ENCODE measurements at regions not wholly inside any gene's neighbourhood (a gene's known extent, or its start where the extent isn't known, plus 50 kb on each side); places are given as distances from the start of the nearest gene placed in this dataset.

GRCh38 chr12:60059180-60059579 is 463.4 kb downstream of the SLC16A7 start:
- H3K27ac Mint-ChIP-seq (ENCODE audit: unreplicated experiment) = no peak overlapping the region
- no peak for DNase-seq (ENCODE audit: low spot score)
- no peaks in the 10 kb centered on the region for H3K36me3 Mint-ChIP-seq (ENCODE audit: low read depth, unreplicated experiment)
- H3K27me3 Mint-ChIP-seq (ENCODE audit: unreplicated experiment) = no peaks in the 10 kb centered on the region
- no peak overlapping the region for H3K4me3 Mint-ChIP-seq (ENCODE audit: unreplicated experiment)
- H3K4me1 Mint-ChIP-seq (ENCODE audit: unreplicated experiment) = no peaks in the 10 kb centered on the region
- H3K9me3 Mint-ChIP-seq (ENCODE audit: unreplicated experiment) = no peaks in the 10 kb centered on the region
- TF ChIP-seq, protein P1, sequence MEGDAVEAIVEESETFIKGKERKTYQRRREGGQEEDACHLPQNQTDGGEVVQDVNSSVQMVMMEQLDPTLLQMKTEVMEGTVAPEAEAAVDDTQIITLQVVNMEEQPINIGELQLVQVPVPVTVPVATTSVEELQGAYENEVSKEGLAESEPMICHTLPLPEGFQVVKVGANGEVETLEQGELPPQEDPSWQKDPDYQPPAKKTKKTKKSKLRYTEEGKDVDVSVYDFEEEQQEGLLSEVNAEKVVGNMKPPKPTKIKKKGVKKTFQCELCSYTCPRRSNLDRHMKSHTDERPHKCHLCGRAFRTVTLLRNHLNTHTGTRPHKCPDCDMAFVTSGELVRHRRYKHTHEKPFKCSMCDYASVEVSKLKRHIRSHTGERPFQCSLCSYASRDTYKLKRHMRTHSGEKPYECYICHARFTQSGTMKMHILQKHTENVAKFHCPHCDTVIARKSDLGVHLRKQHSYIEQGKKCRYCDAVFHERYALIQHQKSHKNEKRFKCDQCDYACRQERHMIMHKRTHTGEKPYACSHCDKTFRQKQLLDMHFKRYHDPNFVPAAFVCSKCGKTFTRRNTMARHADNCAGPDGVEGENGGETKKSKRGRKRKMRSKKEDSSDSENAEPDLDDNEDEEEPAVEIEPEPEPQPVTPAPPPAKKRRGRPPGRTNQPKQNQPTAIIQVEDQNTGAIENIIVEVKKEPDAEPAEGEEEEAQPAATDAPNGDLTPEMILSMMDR (IDR thresholded peaks at IDR 0.05; ENCODE audit: unreplicated experiment) = no peak

DNA sequence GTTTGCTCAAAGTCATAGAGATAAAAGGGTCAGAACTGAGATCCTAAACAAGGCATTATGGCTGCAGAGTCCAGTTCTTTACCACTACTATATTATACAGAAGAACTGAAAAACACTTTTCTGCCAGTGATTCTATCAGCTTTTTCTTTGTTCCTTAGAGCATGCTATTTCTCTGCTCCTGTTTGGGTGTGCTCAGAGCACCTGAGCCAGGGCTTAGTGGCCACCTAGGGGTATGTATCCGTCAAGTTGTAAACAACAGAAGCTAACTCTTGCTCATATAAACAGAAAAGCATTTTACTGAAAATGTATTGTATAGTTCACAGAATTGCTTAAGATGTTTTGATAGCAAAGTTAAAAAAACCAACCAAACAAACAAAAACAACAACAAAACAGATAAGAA is 470.8 kb downstream of the SLC16A7 start:
- Mint-ChIP-seq H3K4me1 (ENCODE audit: unreplicated experiment) (no peaks in the 10 kb centered on the region), H3K27me3 (ENCODE audit: unreplicated experiment) (no peaks in the 10 kb centered on the region), H3K27ac (ENCODE audit: unreplicated experiment) (no peak overlapping the region), H3K36me3 (ENCODE audit: low read depth, unreplicated experiment) (no peaks in the 10 kb centered on the region), H3K9me3 (ENCODE audit: unreplicated experiment) (no peaks in the 10 kb centered on the region), H3K4me3 (ENCODE audit: unreplicated experiment) (no peak overlapping the region)
- TF ChIP-seq, protein P1 (IDR thresholded peaks at IDR 0.05; ENCODE audit: unreplicated experiment) = no peak
- DNase-seq (ENCODE audit: low spot score) = no peak

- Mint-ChIP-seq H3K27me3 (ENCODE audit: unreplicated experiment) (no peaks in the 10 kb centered on the region), H3K9me3 (ENCODE audit: unreplicated experiment) (no peaks in the 10 kb centered on the region), H3K36me3 (ENCODE audit: low read depth, unreplicated experiment) (no peaks in the 10 kb centered on the region), H3K27ac (ENCODE audit: unreplicated experiment) (no peak overlapping the region), H3K4me1 (ENCODE audit: unreplicated experiment) (peaks cover 3% of the 10 kb centered on the region), H3K4me3 (ENCODE audit: unreplicated experiment) (no peak overlapping the region)
- no peak for DNase-seq (ENCODE audit: low spot score)
- TF ChIP-seq, protein P1 (IDR thresholded peaks at IDR 0.05; ENCODE audit: unreplicated experiment) = no peak
Observed at GRCh38 chr12:60070552-60070951, 474.7 kb downstream of the SLC16A7 start.

DNA sequence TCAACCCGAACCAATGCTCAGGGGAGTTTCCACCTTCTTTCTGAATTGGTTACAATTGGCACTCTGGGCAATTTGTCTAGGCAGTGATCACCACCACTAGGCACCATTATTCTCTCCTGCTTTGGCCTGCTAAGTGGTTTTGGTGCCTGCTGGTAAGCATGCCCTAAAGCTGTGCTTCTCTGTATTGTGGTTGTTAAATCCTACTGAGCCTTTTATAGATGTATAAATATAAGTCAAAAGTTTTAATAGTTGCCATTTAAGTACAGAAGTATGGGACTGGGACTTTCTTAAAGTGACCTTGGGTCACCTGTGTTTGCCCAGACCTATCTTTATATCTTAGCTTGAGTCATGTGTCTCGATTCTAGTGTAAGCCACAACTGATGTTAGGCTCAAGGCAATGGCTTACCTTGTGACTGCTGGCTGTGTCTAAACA is 475.9 kb downstream of the SLC16A7 start:
- DNase-seq (ENCODE audit: low spot score) = no peak
- TF ChIP-seq, protein P1 (IDR thresholded peaks at IDR 0.05; ENCODE audit: unreplicated experiment) = no peak
- no peaks in the 10 kb centered on the region for H3K9me3 Mint-ChIP-seq (ENCODE audit: unreplicated experiment)
- H3K4me1 Mint-ChIP-seq (ENCODE audit: unreplicated experiment) = peaks cover 3% of the 10 kb centered on the region
- no peaks in the 10 kb centered on the region for H3K27me3 Mint-ChIP-seq (ENCODE audit: unreplicated experiment)
- no peaks in the 10 kb centered on the region for H3K36me3 Mint-ChIP-seq (ENCODE audit: low read depth, unreplicated experiment)
- no peak overlapping the region for H3K27ac Mint-ChIP-seq (ENCODE audit: unreplicated experiment)
- H3K4me3 Mint-ChIP-seq (ENCODE audit: unreplicated experiment) = no peak overlapping the region

DNA sequence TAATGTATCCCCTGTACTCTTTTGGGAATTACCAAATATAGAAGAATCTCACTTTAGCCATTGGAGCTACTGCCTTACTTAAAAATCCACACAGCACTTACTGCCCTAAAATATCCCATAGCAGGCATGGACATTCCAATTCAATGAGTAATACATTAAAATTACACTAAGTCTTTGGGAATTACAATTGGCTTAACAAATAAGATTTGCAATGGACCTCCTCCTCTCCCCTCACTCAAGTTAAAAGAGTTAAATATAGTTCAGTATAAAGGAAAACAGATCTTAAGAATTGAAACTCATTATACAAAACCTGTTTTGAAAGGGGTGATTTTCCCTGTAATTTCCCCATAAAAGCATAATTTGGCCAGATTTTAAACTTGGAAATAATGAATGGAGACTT is 477.1 kb downstream of the SLC16A7 start:
- Mint-ChIP-seq H3K36me3 (ENCODE audit: low read depth, unreplicated experiment) (no peaks in the 10 kb centered on the region), H3K4me3 (ENCODE audit: unreplicated experiment) (no peak overlapping the region), H3K27ac (ENCODE audit: unreplicated experiment) (no peak overlapping the region), H3K9me3 (ENCODE audit: unreplicated experiment) (no peaks in the 10 kb centered on the region), H3K4me1 (ENCODE audit: unreplicated experiment) (peaks cover 3% of the 10 kb centered on the region), H3K27me3 (ENCODE audit: unreplicated experiment) (no peaks in the 10 kb centered on the region)
- DNase-seq (ENCODE audit: low spot score) = no peak
- TF ChIP-seq, protein P1 (IDR thresholded peaks at IDR 0.05; ENCODE audit: unreplicated experiment) = no peak

All from endothelial cell (in vitro differentiated cells).